ENCODE measurements at regions not wholly inside any gene's neighbourhood (a gene's known extent, or its start where the extent isn't known, plus 50 kb on each side); places are given as distances from the start of the nearest gene placed in this dataset.

- Histone ChIP-seq H3K4me1 (ENCODE audit: control insufficient read depth in 1 of 2, insufficient read depth in 2 of 2, low read length in 2 of 2) (no peaks in the 10 kb centered on the region), H3K36me3 (replicated peaks in 1 of 2; ENCODE audit: control insufficient read depth in 1 of 2, insufficient read depth in 2 of 2, low read length in 2 of 2) (no peaks in the 10 kb centered on the region), H3K79me2 (ENCODE audit: insufficient read depth, low read length) (no peaks in the 10 kb centered on the region), H4K20me1 (ENCODE audit: insufficient read depth, low read length) (no peaks in the 10 kb centered on the region), H3K4me3 (replicated peaks in 1 of 3; ENCODE audit: low read depth in 2 of 3, low read length in 3 of 3) (no peak overlapping the region), H3K4me2 (replicated peaks; ENCODE audit: extremely low read depth, low read length, poor library complexity, severe bottlenecking) (no peak overlapping the region), H3K9ac (ENCODE audit: insufficient read depth, low read length, poor library complexity, severe bottlenecking) (no peak overlapping the region), H3K9me3 (replicated peaks in 1 of 2; ENCODE audit: control insufficient read depth in 1 of 2, insufficient read depth in 1 of 2, low read length in 2 of 2) (peaks cover 0 to 6% of the 10 kb centered on the region in 2 donors), H2AFZ (ENCODE audit: insufficient read depth, low read depth, low read length, poor library complexity, severe bottlenecking) (no peak overlapping the region), H3K27ac (ENCODE audit: low read depth in 1 of 2, low read length in 2 of 2) (no peak overlapping the region), H3K27me3 (ENCODE audit: control insufficient read depth in 2 of 2, insufficient read depth in 2 of 2, low read length in 2 of 2) (no peaks in the 10 kb centered on the region)
- H3K27ac Mint-ChIP-seq, result no peak overlapping the region
- H3K4me3 Mint-ChIP-seq, result no peak overlapping the region
- H3K9me3 Mint-ChIP-seq, result peaks cover 0 to 13% (median 4%) of the 10 kb centered on the region in 7 donors
- DNase-seq, result no peak
- 85% methylated on average over 4 of the region's 7 CpGs for WGBS (ENCODE audit: insufficient coverage)
- TF ChIP-seq CTCF (IDR thresholded peaks at IDR 0.05), result no peak
- no peaks in the 10 kb centered on the region for H3K27me3 Mint-ChIP-seq (ENCODE audit: low read depth in 3 of 3)
- H3K4me1 Mint-ChIP-seq, result no peaks in the 10 kb centered on the region
- intact Hi-C loops (cut with micrococcal nuclease), result no loop called here
- H3K36me3 Mint-ChIP-seq, result no peaks in the 10 kb centered on the region
Observed at GRCh38 chr13:60757501-60758215, 360.6 kb downstream of the TDRD3 start.

DNA sequence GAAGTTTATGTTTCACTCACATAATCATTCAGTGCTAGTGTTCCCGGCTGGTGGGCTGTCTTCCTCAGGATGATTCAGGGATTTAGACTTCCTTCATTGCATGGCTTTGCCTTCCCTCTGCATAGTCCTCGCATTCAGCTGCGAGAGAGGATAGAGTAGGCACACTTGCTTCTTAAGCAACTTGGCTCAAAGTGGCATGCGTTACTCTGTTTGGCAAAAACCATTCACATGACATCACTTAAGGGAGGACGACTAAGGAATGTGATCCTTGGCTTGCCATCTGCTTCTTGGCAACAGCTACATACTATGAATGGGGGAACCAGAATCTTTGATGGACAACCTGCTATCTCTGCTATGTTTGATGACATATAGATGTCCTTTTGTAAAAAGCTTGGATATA is 359.3 kb downstream of the TDRD3 start:
- H3K27me3 ChIP-seq (ENCODE audit: control insufficient read depth in 2 of 2, insufficient read depth in 2 of 2, low read length in 2 of 2), result no peaks in the 10 kb centered on the region
- H4K20me1 ChIP-seq (ENCODE audit: insufficient read depth, low read length), result no peaks in the 10 kb centered on the region
- no peak for DNase-seq
- H3K4me2 ChIP-seq (replicated peaks; ENCODE audit: extremely low read depth, low read length, poor library complexity, severe bottlenecking), result no peak overlapping the region
- peaks cover 0 to 10% (median 1%) of the 10 kb centered on the region in 7 donors for H3K9me3 Mint-ChIP-seq
- H3K36me3 ChIP-seq (replicated peaks in 1 of 2; ENCODE audit: control insufficient read depth in 1 of 2, insufficient read depth in 2 of 2, low read length in 2 of 2), result no peaks in the 10 kb centered on the region
- no peak overlapping the region for H3K4me3 Mint-ChIP-seq
- no peaks in the 10 kb centered on the region for H3K27me3 Mint-ChIP-seq (ENCODE audit: low read depth in 3 of 3)
- no peak overlapping the region for H3K27ac ChIP-seq (ENCODE audit: low read depth in 1 of 2, low read length in 2 of 2)
- H3K4me1 ChIP-seq (ENCODE audit: control insufficient read depth in 1 of 2, insufficient read depth in 2 of 2, low read length in 2 of 2), result no peaks in the 10 kb centered on the region
- intact Hi-C loops (cut with micrococcal nuclease), result no loop called here
- H3K27ac Mint-ChIP-seq, result no peak overlapping the region
- peaks cover 0 to 6% of the 10 kb centered on the region in 2 donors for H3K9me3 ChIP-seq (replicated peaks in 1 of 2; ENCODE audit: control insufficient read depth in 1 of 2, insufficient read depth in 1 of 2, low read length in 2 of 2)
- no peaks in the 10 kb centered on the region for H3K36me3 Mint-ChIP-seq
- no peak overlapping the region for H3K4me3 ChIP-seq (replicated peaks in 1 of 3; ENCODE audit: low read depth in 2 of 3, low read length in 3 of 3)
- TF ChIP-seq CTCF (IDR thresholded peaks at IDR 0.05), result no peak
- no peaks in the 10 kb centered on the region for H3K79me2 ChIP-seq (ENCODE audit: insufficient read depth, low read length)
- H2AFZ ChIP-seq (ENCODE audit: insufficient read depth, low read depth, low read length, poor library complexity, severe bottlenecking), result no peak overlapping the region
- no peaks in the 10 kb centered on the region for H3K4me1 Mint-ChIP-seq
- H3K9ac ChIP-seq (ENCODE audit: insufficient read depth, low read length, poor library complexity, severe bottlenecking), result no peak overlapping the region
- WGBS (ENCODE audit: insufficient coverage), result 71% methylated on average over 4 of the region's 5 CpGs

Data from CD14-positive monocyte (primary cell).